GM12872 (cell line): ENCODE measurements at regions not wholly inside any gene's neighbourhood (a gene's known extent, or its start where the extent isn't known, plus 50 kb on each side); places are given as distances from the start of the nearest gene placed in this dataset.

Experiments used
- TF ChIP-seq, protein P1 (sequence below): IDR thresholded peaks from 3 replicates; pipeline ENCODE4 v1.5.1; 2011; ENCODE audit warnings: low read depth, mild to moderate bottlenecking, low read length, moderate library complexity; ENCODE audit not compliant: insufficient read depth

DNA sequence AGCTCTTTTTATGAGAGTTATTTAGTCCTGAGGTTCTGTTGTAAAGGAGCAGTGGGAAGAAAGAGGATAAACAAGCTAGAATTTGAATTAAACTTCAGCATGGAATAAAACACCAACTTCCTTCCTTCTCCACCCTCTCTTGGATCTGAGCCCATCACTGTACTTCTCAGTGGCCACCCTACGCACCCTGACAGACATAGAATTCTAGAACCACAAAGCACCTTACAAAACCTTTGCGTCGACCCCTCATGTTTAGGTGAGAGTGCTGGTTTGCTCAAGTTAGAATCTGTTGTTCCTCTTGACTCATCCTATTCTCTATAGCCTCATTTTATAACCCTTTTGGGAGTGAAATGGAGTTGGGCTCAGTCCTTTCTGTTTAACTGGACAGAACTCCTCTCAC is 84.6 kb upstream of the RPL34 start:
- TF ChIP-seq, protein P1, sequence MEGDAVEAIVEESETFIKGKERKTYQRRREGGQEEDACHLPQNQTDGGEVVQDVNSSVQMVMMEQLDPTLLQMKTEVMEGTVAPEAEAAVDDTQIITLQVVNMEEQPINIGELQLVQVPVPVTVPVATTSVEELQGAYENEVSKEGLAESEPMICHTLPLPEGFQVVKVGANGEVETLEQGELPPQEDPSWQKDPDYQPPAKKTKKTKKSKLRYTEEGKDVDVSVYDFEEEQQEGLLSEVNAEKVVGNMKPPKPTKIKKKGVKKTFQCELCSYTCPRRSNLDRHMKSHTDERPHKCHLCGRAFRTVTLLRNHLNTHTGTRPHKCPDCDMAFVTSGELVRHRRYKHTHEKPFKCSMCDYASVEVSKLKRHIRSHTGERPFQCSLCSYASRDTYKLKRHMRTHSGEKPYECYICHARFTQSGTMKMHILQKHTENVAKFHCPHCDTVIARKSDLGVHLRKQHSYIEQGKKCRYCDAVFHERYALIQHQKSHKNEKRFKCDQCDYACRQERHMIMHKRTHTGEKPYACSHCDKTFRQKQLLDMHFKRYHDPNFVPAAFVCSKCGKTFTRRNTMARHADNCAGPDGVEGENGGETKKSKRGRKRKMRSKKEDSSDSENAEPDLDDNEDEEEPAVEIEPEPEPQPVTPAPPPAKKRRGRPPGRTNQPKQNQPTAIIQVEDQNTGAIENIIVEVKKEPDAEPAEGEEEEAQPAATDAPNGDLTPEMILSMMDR: no peak

DNA sequence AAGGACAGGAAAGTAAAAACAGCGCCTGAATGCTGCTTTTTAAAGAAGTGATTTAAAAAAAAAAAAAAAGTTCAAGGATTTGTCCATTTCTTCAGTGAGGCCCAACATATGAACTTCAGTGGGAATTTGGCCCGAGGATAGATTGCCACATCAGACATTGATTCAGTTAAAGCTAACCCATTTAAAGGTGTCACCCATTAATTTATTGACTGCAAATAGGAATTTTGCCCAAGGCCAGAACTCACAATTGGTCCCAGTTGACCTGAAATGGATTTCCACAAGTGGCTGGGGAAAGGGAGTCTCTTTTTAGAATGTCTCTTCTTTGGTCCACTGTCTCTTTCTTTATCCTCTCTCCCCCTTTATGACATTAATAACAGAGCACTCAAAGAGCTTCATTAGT is 86.5 kb upstream of the RPL34 start:
- TF ChIP-seq, protein P1: no peak

DNA sequence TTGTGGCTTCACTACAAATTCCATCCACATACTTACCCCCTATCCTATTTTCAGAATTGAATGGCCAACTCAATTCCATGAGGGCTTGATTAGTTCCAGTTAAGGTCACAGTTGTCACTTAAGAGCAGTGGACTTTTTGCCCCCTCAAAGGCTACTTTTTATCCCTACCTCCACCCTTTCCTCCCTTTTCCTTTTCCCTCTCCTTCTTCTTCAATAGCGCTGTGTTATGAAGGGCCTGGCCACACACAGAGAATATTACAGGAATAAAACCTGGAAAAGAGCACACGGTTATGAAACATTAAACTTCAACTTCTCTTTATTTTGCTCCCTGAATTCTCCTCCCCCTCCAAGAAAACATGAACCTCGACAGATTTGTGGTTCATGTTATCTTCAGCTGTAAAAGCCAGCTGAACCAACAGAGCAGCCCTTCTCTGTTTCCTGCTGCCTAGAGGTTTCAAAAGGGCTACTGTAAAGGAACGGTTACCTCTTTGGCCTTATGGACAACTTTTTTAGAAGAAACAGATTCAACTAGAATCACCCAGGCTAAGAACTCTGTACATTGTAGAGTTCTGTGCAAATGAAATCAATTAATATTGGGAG is 87.0 kb upstream of the RPL34 start:
- TF ChIP-seq, protein P1: no peak

DNA sequence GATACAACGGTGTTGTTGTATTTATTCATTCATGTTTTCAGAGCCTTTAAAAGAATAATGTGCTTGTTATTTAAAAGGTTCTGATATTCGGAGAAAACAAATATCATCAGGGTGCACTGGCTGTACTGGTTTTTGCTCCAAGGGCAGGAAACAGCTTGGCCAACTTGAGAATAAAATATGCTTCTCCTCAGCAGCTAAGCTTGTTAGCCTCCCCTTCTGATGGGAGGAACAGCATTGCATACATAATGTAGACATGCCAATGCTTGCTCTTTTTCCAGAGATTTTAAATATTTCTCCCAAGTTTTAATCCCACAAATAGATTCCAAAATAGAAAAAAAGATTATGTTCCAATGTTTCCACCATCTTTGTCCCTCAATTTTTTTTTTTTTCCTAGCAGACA is 87.6 kb upstream of the RPL34 start:
- TF ChIP-seq, protein P1: no peak

DNA sequence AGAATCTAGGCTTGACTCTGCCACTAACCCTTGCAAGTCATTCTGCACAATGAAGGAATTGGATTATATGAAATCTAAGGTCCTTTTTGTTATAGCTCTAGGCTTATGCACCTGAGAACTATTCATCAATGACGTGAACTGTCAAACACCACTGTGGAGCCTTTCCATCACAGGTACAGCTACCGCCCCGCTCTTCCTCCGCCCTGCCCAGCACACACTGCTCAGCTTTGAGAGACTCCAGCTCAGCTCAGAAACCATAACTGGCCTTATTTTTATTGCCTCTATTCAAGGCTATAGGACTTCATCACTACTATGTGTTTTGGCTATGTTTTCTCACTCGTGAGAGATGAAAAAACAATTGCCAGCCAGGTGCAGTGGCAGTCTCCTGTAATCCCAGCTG is 88.2 kb upstream of the RPL34 start:
- TF ChIP-seq, protein P1: no peak

DNA sequence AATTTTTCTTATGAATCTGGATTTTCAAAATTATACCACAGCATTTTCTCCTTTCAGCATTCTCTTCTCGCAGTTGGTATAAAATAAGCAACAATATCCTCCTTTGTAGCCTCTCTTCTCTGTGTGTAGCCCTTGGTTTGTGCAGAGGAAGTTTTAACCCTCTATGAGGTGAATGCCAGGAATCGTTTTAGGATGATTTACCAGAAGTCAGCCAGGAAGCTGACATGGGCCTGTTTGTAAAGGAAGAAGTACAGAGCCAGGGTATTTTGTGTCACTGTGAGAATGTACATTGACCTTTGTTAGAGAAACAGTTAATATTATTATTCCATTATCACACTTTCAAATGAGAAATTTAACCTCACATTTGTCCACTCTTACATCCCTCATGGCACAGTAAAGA is 88.9 kb upstream of the RPL34 start:
- TF ChIP-seq, protein P1: no peak

DNA sequence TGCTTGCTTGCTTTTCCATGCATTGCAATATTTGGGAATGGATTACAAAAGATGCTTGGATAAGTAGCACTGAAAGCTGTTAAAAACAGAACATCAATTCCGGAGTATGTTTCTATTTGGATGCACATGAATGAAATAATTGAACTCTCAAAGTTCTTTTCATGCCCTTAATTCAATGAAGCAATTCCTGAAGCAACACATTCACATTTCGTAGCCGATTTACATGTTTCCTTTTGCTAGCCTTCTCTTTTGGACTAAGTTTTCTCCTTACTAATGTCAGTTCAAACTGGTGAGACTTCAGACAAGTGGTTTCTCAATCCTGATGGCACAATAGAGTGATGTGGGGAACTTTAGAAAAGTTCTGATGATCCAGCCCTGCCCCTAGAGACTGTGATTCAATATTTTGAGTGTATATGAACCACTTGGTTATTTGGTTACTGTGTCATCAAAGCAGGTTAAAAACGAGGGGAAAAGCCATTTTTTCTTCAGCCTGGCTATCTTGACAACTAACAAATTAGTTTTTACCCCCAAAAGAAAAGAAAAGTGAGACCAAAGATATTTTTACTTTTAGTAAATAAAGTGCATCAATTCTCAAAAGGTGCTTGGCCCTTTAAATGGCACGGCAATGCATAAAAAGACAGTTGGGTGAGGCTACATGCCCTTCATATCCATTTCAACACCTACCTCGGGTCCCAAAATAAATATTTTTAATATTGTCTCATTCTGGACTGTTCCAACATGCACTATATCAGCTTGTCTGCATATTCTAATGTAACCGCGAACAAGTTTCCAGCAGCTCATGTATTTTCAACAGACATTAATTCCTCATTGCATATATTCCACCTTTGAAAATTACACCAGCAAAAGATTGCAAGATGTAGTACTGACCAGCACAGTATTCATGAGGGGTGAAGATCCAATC is 90.1 kb upstream of the RPL34 start:
- TF ChIP-seq, protein P1: no peak
